Astrocyte (in vitro differentiated cells and primary cell): ENCODE measurements at regions not wholly inside any gene's neighbourhood (a gene's known extent, or its start where the extent isn't known, plus 50 kb on each side); places are given as distances from the start of the nearest gene placed in this dataset.

ENCODE experiments used
- CTCF ChIP-seq: IDR thresholded peaks from 2 replicates; pipeline ENCODE4 v1.5.1; 2011; ENCODE audit warnings: low read depth, mild to moderate bottlenecking, inconsistent platforms, low read length, moderate library complexity; ENCODE audit not compliant: insufficient read depth
- EZH2 ChIP-seq: IDR thresholded peaks from 2 replicates; pipeline ENCODE4 v1.6.1; 2012; ENCODE audit warnings: mild to moderate bottlenecking, low read length, inconsistent platforms; ENCODE audit not compliant: insufficient read depth

- TF ChIP-seq CTCF (no peak), EZH2 (no peak)
Measured at GRCh38 chr17:68185820-68186219, 62.0 kb upstream of the AMZ2 start.
